Mesenchymal stem cell (in vitro differentiated cells and primary cell): ENCODE measurements at regions not wholly inside any gene's neighbourhood (a gene's known extent, or its start where the extent isn't known, plus 50 kb on each side); places are given as distances from the start of the nearest gene placed in this dataset.

Source experiments
- DNase-seq: peaks from one replicate; pipeline ENCODE4 v3.0.0-alpha.2; 2013
- H2AFZ ChIP-seq: one replicate; pipeline ENCODE4 v1.6.1; 2013; ENCODE audit warnings: low read depth, mild to moderate bottlenecking, control low read depth, inconsistent platforms, low read length, moderate library complexity
- H2AK5ac ChIP-seq: 2 replicates; pipeline ENCODE4 v1.6.1; 2013; ENCODE audit warnings: low read length, moderate library complexity, mild to moderate bottlenecking, inconsistent platforms; ENCODE audit not compliant: severe bottlenecking
- H2BK120ac ChIP-seq: one replicate; pipeline ENCODE4 v1.6.1; 2013; ENCODE audit warnings: low read depth, mild to moderate bottlenecking, inconsistent platforms, low read length, moderate library complexity
- H2BK12ac ChIP-seq, 2 experiments: one replicate each; pipeline ENCODE4 v1.6.1; 2013; ENCODE audit warnings: inconsistent platforms in 2 of 2, low read length in 2 of 2, mild to moderate bottlenecking in 2 of 2, moderate library complexity in 2 of 2, control low read depth in 1 of 2
- H2BK15ac ChIP-seq: one replicate; pipeline ENCODE4 v1.6.1; 2013; ENCODE audit warnings: mild to moderate bottlenecking, low read depth, inconsistent platforms; ENCODE audit not compliant: poor library complexity, severe bottlenecking
- H2BK5ac ChIP-seq: 2 replicates; pipeline ENCODE4 v1.6.1; 2013; ENCODE audit warnings: low read depth, mild to moderate bottlenecking, low read length, control low read depth, inconsistent platforms; ENCODE audit not compliant: poor library complexity, severe bottlenecking
- H3K14ac ChIP-seq, 2 experiments: one replicate each; pipeline ENCODE4 v1.6.1; 2013; ENCODE audit warnings: inconsistent platforms in 2 of 2, low read length in 2 of 2, control low read depth in 1 of 2, mild to moderate bottlenecking in 1 of 2, moderate library complexity in 1 of 2
- H3K18ac ChIP-seq, 2 experiments: one replicate each; pipeline ENCODE4 v1.6.1; 2013; ENCODE audit warnings: inconsistent platforms in 2 of 2, low read length in 2 of 2, control low read depth in 1 of 2, low read depth in 1 of 2, mild to moderate bottlenecking in 1 of 2
- H3K23ac ChIP-seq, 2 experiments: one replicate each; pipeline ENCODE4 v1.6.1; 2013; ENCODE audit warnings: inconsistent platforms in 2 of 2, low read length in 2 of 2, mild to moderate bottlenecking in 2 of 2, moderate library complexity in 2 of 2, control low read depth in 1 of 2
- H3K27ac ChIP-seq: 2 replicates; pipeline ENCODE4 v1.5.1; 2013; ENCODE audit warnings: mild to moderate bottlenecking, moderate library complexity, low read length, control low read depth, inconsistent platforms; ENCODE audit not compliant: poor library complexity, severe bottlenecking
- H3K27me3 ChIP-seq, 2 experiments: 2 replicates each; pipeline versions ENCODE4 v1.6.1 to v1.7.0; 2013; ENCODE audit warnings: low read length in 2 of 2, mild to moderate bottlenecking in 2 of 2, moderate library complexity in 2 of 2, control low read depth in 1 of 2, inconsistent platforms in 1 of 2; ENCODE audit not compliant: control insufficient read depth in 1 of 2, insufficient read depth in 1 of 2
- H3K36me3 ChIP-seq, 2 experiments: 2 replicates each; pipeline versions ENCODE4 v1.6.1 to v1.7.0; 2013; ENCODE audit warnings: low read length in 2 of 2, control low read depth in 1 of 2, inconsistent platforms in 1 of 2, low read depth in 1 of 2, mild to moderate bottlenecking in 1 of 2; ENCODE audit not compliant: insufficient read depth in 2 of 2, control insufficient read depth in 1 of 2
- H3K4ac ChIP-seq, 2 experiments: one replicate each; pipeline ENCODE4 v1.6.1; 2013; ENCODE audit warnings: inconsistent platforms in 2 of 2, low read length in 2 of 2, mild to moderate bottlenecking in 2 of 2, moderate library complexity in 2 of 2, control low read depth in 1 of 2, low read depth in 1 of 2
- H3K4me1 ChIP-seq: 2 replicates; pipeline ENCODE4 v1.6.1; 2013; ENCODE audit warnings: low read depth, low read length, control low read depth; ENCODE audit not compliant: control insufficient read depth, insufficient read depth
- H3K4me2 ChIP-seq: 2 replicates; pipeline ENCODE4 v1.6.1; 2013; ENCODE audit warnings: low read length, mild to moderate bottlenecking, inconsistent platforms; ENCODE audit not compliant: poor library complexity, severe bottlenecking
- H3K4me3 ChIP-seq, 2 experiments: 2 replicates each; pipeline versions ENCODE4 v1.5.1 to v1.7.0; 2013; ENCODE audit warnings: low read length in 2 of 2, mild to moderate bottlenecking in 2 of 2, control low read depth in 1 of 2, low read depth in 1 of 2; ENCODE audit not compliant: insufficient read depth in 1 of 2
- H3K79me1 ChIP-seq: replicated peaks from 2 replicates; pipeline ENCODE4 v1.6.1; 2013; ENCODE audit warnings: mild to moderate bottlenecking, control low read depth, low read length, inconsistent platforms; ENCODE audit not compliant: poor library complexity, severe bottlenecking
- H3K9ac ChIP-seq: 2 replicates; pipeline ENCODE4 v1.7.0; 2013; ENCODE audit warnings: mild to moderate bottlenecking, low read length, moderate library complexity
- H3K9me3 ChIP-seq: 2 replicates; pipeline ENCODE4 v1.7.0; 2013; ENCODE audit warnings: mild to moderate bottlenecking, low read length; ENCODE audit not compliant: control insufficient read depth
- H4K8ac ChIP-seq: one replicate; pipeline ENCODE4 v1.6.1; 2013; ENCODE audit warnings: inconsistent platforms, mild to moderate bottlenecking, low read length, moderate library complexity
- H4K91ac ChIP-seq: one replicate; pipeline ENCODE4 v1.6.1; 2013; ENCODE audit warnings: mild to moderate bottlenecking, low read length, inconsistent platforms
- WGBS: methylation state at CpG from one replicate; pipeline ENCODE4 v1.1.7; 2013; ENCODE audit warnings: mixed read lengths; 5-methylcytosine and 5-hydroxymethylcytosine counted together

GRCh38 chr6:819122-819521, 126.2 kb upstream of the EXOC2 start:
- H3K27me3 ChIP-seq, result peaks cover 0 to 33% of the 10 kb centered on the region in 2 experiments
- H3K27ac ChIP-seq, result peak overlapping the region; percentile 62
- H2AK5ac ChIP-seq, result no peak overlapping the region
- H3K4me1 ChIP-seq, result peaks cover 2% of the 10 kb centered on the region
- no peak overlapping the region for H2BK120ac ChIP-seq
- H4K8ac ChIP-seq, result no peak overlapping the region
- H3K4me3 ChIP-seq, result no peak overlapping the region
- H4K91ac ChIP-seq, result no peak overlapping the region
- H3K23ac ChIP-seq, result no peak overlapping the region
- H3K9me3 ChIP-seq, result no peaks in the 10 kb centered on the region
- H3K4me2 ChIP-seq, result no peak overlapping the region
- no peak overlapping the region for H3K14ac ChIP-seq
- no peak overlapping the region for H2BK12ac ChIP-seq
- H3K9ac ChIP-seq, result no peak overlapping the region
- DNase-seq, result no peak
- H2AFZ ChIP-seq, result no peak overlapping the region
- no peak overlapping the region for H3K4ac ChIP-seq
- H3K79me1 ChIP-seq, result no peaks in the 10 kb centered on the region
- WGBS, result 76% methylated on average over 5 of the region's 5 CpGs
- no peak overlapping the region for H2BK15ac ChIP-seq
- no peaks in the 10 kb centered on the region for H3K36me3 ChIP-seq
- H3K18ac ChIP-seq, result no peak overlapping the region
- H2BK5ac ChIP-seq, result no peak overlapping the region

- no peak overlapping the region for H2BK12ac ChIP-seq
- H3K79me1 ChIP-seq, result no peaks in the 10 kb centered on the region
- no peak overlapping the region for H3K4ac ChIP-seq
Measured at GRCh38 chr6:818196-818595, 125.3 kb upstream of the EXOC2 start.

GRCh38 chr6:816510-817084, 123.7 kb upstream of the EXOC2 start:
- Histone ChIP-seq H2BK5ac (no peak overlapping the region), H3K14ac (no peak overlapping the region), H3K79me1 (no peaks in the 10 kb centered on the region), H2BK120ac (no peak overlapping the region), H3K27me3 (peaks cover 0 to 27% of the 10 kb centered on the region in 2 experiments), H3K18ac (no peak overlapping the region), H3K4me3 (no peak overlapping the region), H4K8ac (no peak overlapping the region), H2BK12ac (no peak overlapping the region), H2AK5ac (no peak overlapping the region), H3K9me3 (no peaks in the 10 kb centered on the region), H3K23ac (no peak overlapping the region), H3K36me3 (no peaks in the 10 kb centered on the region), H2BK15ac (no peak overlapping the region), H3K9ac (no peak overlapping the region), H4K91ac (no peak overlapping the region), H3K27ac (no peak overlapping the region), H3K4me1 (peaks cover 2% of the 10 kb centered on the region), H3K4me2 (no peak overlapping the region), H3K4ac (no peak overlapping the region), H2AFZ (no peak overlapping the region)
- WGBS, result 86% methylated on average over 10 of the region's 11 CpGs
- no peak for DNase-seq

More at GRCh38 chr6:818196-818595, 125.3 kb upstream of the EXOC2 start:
- Histone ChIP-seq H3K9me3 (no peaks in the 10 kb centered on the region), H3K18ac (no peak overlapping the region), H3K27me3 (peaks cover 0 to 33% of the 10 kb centered on the region in 2 experiments), H2AK5ac (no peak overlapping the region), H2AFZ (no peak overlapping the region), H3K23ac (no peak overlapping the region), H2BK15ac (no peak overlapping the region), H3K9ac (no peak overlapping the region), H2BK5ac (no peak overlapping the region), H4K8ac (no peak overlapping the region), H4K91ac (no peak overlapping the region), H3K14ac (no peak overlapping the region), H3K4me3 (no peak overlapping the region), H3K4me1 (peaks cover 2% of the 10 kb centered on the region), H2BK120ac (no peak overlapping the region), H3K27ac (peak overlapping the region; percentile 62), H3K36me3 (no peaks in the 10 kb centered on the region), H3K4me2 (no peak overlapping the region)
- 81% methylated on average over 2 of the region's 2 CpGs for WGBS
- no peak for DNase-seq

- Histone ChIP-seq H4K91ac (no peak overlapping the region), H4K8ac (no peak overlapping the region), H2BK5ac (no peak overlapping the region), H3K9me3 (no peaks in the 10 kb centered on the region), H2AFZ (no peak overlapping the region), H2AK5ac (no peak overlapping the region), H2BK12ac (no peak overlapping the region), H3K23ac (no peak overlapping the region), H3K14ac (no peak overlapping the region), H3K4me1 (peaks cover 2% of the 10 kb centered on the region), H3K36me3 (no peaks in the 10 kb centered on the region), H3K27me3 (peaks cover 0 to 15% of the 10 kb centered on the region in 2 experiments), H2BK120ac (no peak overlapping the region), H2BK15ac (no peak overlapping the region), H3K4me3 (no peak overlapping the region), H3K27ac (no peak overlapping the region), H3K9ac (no peak overlapping the region), H3K79me1 (no peaks in the 10 kb centered on the region), H3K4ac (no peak overlapping the region), H3K4me2 (no peak overlapping the region), H3K18ac (no peak overlapping the region)
- DNase-seq, result no peak
- 76% methylated on average over 2 of the region's 3 CpGs for WGBS
Measured at GRCh38 chr6:815348-815738, 122.4 kb upstream of the EXOC2 start.
